ENCODE measurements at regions not wholly inside any gene's neighbourhood (a gene's known extent, or its start where the extent isn't known, plus 50 kb on each side); places are given as distances from the start of the nearest gene placed in this dataset.

DNA sequence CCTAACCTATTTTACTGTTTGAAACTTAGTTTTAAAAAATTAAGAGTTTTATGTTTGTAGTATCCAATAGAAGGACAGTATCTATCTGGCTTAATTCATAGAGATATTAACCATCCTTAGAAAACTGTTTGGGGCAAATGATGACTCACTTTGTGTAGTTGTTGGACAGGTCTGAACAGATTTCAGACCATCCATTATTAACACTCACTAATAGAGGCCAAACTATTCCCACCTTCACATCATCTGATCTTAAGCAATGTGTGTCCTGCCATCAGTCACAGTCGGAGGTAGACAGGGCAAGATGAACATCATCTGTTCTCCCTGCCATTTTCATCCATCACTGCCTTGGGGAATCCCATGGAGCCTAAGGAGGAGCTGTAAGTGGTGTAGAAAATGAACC lies 164.6 kb upstream of the DCC start:
- TF ChIP-seq RCOR1 (IDR thresholded peaks at IDR 0.05; ENCODE audit: low read depth, low read length): no peak
- no peak for TF ChIP-seq CHD2 (IDR thresholded peaks at IDR 0.05; ENCODE audit: low read length, partially characterized antibody)
- TF ChIP-seq, protein P1, sequence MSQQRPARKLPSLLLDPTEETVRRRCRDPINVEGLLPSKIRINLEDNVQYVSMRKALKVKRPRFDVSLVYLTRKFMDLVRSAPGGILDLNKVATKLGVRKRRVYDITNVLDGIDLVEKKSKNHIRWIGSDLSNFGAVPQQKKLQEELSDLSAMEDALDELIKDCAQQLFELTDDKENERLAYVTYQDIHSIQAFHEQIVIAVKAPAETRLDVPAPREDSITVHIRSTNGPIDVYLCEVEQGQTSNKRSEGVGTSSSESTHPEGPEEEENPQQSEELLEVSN (IDR thresholded peaks at IDR 0.05; ENCODE audit: borderline replicate concordance, low read depth): no peak
- no peak for TF ChIP-seq EP300 (IDR thresholded peaks at IDR 0.05)
- TF ChIP-seq NPAS2 (CRISPR knock-in tag; IDR thresholded peaks at IDR 0.05; ENCODE audit: borderline replicate concordance): no peak
- TF ChIP-seq NR3C1 (IDR thresholded peaks at IDR 0.05): no peak
- TF ChIP-seq, protein P2, sequence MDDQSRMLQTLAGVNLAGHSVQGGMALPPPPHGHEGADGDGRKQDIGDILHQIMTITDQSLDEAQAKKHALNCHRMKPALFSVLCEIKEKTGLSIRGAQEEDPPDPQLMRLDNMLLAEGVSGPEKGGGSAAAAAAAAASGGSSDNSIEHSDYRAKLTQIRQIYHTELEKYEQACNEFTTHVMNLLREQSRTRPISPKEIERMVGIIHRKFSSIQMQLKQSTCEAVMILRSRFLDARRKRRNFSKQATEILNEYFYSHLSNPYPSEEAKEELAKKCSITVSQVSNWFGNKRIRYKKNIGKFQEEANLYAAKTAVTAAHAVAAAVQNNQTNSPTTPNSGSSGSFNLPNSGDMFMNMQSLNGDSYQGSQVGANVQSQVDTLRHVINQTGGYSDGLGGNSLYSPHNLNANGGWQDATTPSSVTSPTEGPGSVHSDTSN (IDR thresholded peaks at IDR 0.05): no peak
- TF ChIP-seq KDM1A (IDR thresholded peaks at IDR 0.05; ENCODE audit: low read depth): no peak
- TF ChIP-seq HEYL (CRISPR knock-in tag; IDR thresholded peaks at IDR 0.05): no peak
- TF ChIP-seq RNF2 (IDR thresholded peaks at IDR 0.05; ENCODE audit: borderline replicate concordance, low read depth): no peak
- no peak for TF ChIP-seq HOXB5 (CRISPR knock-in tag; IDR thresholded peaks at IDR 0.05)
- TF ChIP-seq HES2 (IDR thresholded peaks at IDR 0.05): no peak
- TF ChIP-seq, protein P3, sequence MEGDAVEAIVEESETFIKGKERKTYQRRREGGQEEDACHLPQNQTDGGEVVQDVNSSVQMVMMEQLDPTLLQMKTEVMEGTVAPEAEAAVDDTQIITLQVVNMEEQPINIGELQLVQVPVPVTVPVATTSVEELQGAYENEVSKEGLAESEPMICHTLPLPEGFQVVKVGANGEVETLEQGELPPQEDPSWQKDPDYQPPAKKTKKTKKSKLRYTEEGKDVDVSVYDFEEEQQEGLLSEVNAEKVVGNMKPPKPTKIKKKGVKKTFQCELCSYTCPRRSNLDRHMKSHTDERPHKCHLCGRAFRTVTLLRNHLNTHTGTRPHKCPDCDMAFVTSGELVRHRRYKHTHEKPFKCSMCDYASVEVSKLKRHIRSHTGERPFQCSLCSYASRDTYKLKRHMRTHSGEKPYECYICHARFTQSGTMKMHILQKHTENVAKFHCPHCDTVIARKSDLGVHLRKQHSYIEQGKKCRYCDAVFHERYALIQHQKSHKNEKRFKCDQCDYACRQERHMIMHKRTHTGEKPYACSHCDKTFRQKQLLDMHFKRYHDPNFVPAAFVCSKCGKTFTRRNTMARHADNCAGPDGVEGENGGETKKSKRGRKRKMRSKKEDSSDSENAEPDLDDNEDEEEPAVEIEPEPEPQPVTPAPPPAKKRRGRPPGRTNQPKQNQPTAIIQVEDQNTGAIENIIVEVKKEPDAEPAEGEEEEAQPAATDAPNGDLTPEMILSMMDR (IDR thresholded peaks at IDR 0.05): no peak
- no peak for TF ChIP-seq CBX8 (IDR thresholded peaks at IDR 0.05)
- no peak for TF ChIP-seq TFCP2L1 (CRISPR knock-in tag; IDR thresholded peaks at IDR 0.05)
- TF ChIP-seq FOSL2 (IDR thresholded peaks at IDR 0.05): no peak
- no peak for TF ChIP-seq FOSL2 (CRISPR knock-in tag; IDR thresholded peaks at IDR 0.05)
- Histone ChIP-seq H3K27ac (no peak overlapping the region), H3K4me2 (no peak overlapping the region), H3K4me3 (no peak overlapping the region), H3K4me1 (no peaks in the 10 kb centered on the region), H3K9me3 (no peaks in the 10 kb centered on the region)
- WGBS (ENCODE audit: missing lambda C conversion rate): 0% methylated on average over 1 of the region's 1 CpG
- DNase-seq (ENCODE audit: low read depth in 1 of 2, low spot score in 1 of 2) (no peak), FAIRE-seq (no peak), ATAC-seq (no peak)
- ChIA-PET CTCF (no interaction called here), POLR2A (no interaction called here)

- FAIRE-seq: no peak
- CTCF ChIA-PET: no interaction called here
- no peak for TF ChIP-seq ZFP36 (IDR thresholded peaks at IDR 0.05; ENCODE audit: borderline replicate concordance, partially characterized antibody)
- no peak for TF ChIP-seq ZNF302 (CRISPR knock-in tag; IDR thresholded peaks at IDR 0.05)
- no peak for TF ChIP-seq CHD4 (IDR thresholded peaks at IDR 0.05; ENCODE audit: borderline replicate concordance)
- TF ChIP-seq MAFK (IDR thresholded peaks at IDR 0.05; ENCODE audit: partially characterized antibody): no peak
- TF ChIP-seq POLR2A (IDR thresholded peaks at IDR 0.05; ENCODE audit: low read length): no peak
- no peak for TF ChIP-seq EHF (CRISPR knock-in tag; IDR thresholded peaks at IDR 0.05)
- no peak for TF ChIP-seq NFE2L2 (conservative IDR thresholded peaks at IDR 0.05; ENCODE audit: low read length)
- no peak for TF ChIP-seq HOXB13 (CRISPR knock-in tag; IDR thresholded peaks at IDR 0.05; ENCODE audit: low read depth)
- no peak for TF ChIP-seq JUNB (IDR thresholded peaks at IDR 0.05)
- TF ChIP-seq MAX (IDR thresholded peaks at IDR 0.05): no peak
- TF ChIP-seq, protein P1 (IDR thresholded peaks at IDR 0.05; ENCODE audit: borderline replicate concordance, low read depth): no peak
- TF ChIP-seq, protein P4, sequence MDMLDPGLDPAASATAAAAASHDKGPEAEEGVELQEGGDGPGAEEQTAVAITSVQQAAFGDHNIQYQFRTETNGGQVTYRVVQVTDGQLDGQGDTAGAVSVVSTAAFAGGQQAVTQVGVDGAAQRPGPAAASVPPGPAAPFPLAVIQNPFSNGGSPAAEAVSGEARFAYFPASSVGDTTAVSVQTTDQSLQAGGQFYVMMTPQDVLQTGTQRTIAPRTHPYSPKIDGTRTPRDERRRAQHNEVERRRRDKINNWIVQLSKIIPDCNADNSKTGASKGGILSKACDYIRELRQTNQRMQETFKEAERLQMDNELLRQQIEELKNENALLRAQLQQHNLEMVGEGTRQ (IDR thresholded peaks at IDR 0.05): no peak
- TF ChIP-seq KDM1A (IDR thresholded peaks at IDR 0.05; ENCODE audit: low read depth): no peak
- TF ChIP-seq REST (IDR thresholded peaks at IDR 0.05): no peak
- TF ChIP-seq RFX5 (IDR thresholded peaks at IDR 0.05): no peak
- no peak for TF ChIP-seq SREBF2 (IDR thresholded peaks at IDR 0.05)
- TF ChIP-seq RAD21 (conservative IDR thresholded peaks at IDR 0.05 in 1 of 2, IDR thresholded peaks at IDR 0.05 in 1 of 2): no peak
- TF ChIP-seq GATA3 (IDR thresholded peaks at IDR 0.05; ENCODE audit: borderline replicate concordance): no peak
- no peak for ATAC-seq
- POLR2A ChIA-PET: no interaction called here
- Histone ChIP-seq H3K4me2 (no peak overlapping the region), H3K27ac (no peak overlapping the region), H3K4me3 (no peak overlapping the region), H3K9me3 (no peaks in the 10 kb centered on the region), H3K4me1 (no peaks in the 10 kb centered on the region)
- DNase-seq (ENCODE audit: low read depth in 1 of 2, low spot score in 1 of 2): no peak
- WGBS (ENCODE audit: missing lambda C conversion rate): 6% methylated on average over 2 of the region's 2 CpGs
Measured at GRCh38 chr18:52183107-52183506, 156.9 kb upstream of the DCC start.

All from A549 (cell line).